ENCODE measurements at regions not wholly inside any gene's neighbourhood (a gene's known extent, or its start where the extent isn't known, plus 50 kb on each side); places are given as distances from the start of the nearest gene placed in this dataset.
"Not testable (repeated sequence)": the region's sequence is repeated elsewhere in the genome, so short reads cannot be mapped to it uniquely, and the experiment has no call there.

DNA sequence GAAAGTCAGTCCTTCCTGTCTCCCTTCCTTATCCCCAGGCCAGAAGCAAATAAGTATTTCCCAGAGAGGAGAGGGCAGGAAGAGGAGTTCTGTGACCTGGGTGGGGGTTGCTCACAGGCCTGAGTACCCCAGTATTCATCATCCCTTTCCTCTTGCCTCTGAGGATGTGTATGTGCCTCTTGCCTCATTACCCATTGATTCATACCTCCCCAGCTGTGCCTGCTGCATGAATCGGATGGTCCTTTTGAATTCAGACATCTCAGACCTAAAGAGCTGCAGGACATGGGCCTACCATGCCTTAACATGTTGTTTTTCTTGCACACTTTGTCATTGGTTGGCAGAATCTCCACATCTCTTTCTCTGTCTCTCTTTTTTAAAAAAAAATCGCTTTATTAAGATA is 112.8 kb upstream of the SHB start:
- DNase-seq, result no peak

GRCh38 chr9:38181232-38181631 is 112.2 kb upstream of the SHB start:
- no peak for DNase-seq

DNA sequence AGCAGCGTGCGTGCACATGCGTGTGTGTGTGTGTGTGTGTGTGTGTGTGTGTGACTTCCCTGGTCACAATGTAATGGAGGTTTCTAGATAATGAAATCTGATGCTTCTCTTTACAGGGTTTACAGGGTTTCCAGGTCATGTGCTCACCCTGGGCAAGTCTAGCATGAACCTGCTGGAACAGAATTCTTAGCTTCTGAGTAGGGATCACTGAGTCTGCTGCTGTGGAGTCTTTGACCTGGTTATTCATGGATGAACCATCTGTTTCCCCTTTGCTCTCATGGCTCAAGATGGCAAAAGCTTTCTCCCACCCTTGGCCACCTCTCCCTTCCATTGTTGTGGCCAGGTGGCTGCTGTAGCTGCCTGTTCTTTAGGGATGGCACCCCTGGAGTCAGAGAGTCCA is 111.6 kb upstream of the SHB start:
- DNase-seq, result no peak

DNA sequence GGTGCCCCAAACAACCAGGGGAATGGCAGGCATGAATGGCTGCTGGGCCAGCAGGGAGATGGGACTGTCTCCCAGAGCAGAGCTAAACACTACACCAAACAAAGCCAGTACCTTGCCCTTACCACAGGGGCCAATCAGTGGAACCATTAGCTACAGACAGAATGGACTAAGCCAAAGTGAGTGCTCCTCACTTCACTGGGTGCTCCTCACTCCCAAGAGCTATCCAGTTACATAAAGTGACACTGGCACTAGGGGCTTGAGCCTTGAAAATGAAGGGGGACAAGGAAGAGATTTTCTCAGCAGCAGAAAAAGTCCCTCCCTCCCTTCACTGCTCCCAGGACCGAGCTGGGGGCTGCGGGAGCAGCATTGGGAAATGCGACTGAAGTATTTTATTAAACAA is 110.9 kb upstream of the SHB start:
- no peak for DNase-seq

- no peak for DNase-seq
Measured at GRCh38 chr9:38178237-38178636, 109.2 kb upstream of the SHB start.

- no peak for DNase-seq
Measured at GRCh38 chr9:38177680-38178079, 108.7 kb upstream of the SHB start.

DNA sequence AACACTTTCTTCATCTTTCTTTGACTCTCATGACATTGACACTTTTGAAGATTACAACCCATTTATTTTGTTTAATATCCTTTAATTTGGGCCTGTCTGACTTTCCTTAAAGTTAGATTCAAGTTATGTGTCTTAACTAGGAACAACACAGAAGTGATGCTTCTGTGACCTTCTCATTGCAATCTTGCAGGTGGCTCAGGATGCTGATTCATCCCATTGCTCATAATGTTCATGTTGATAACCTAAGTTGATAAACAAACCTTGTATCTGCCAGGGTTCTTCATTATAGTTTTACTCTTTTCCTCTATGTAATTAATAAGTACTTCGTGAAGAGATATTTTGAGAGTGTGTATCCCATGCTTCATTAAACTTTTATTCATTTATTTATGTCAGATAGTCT is 107.2 kb upstream of the SHB start:
- no peak for DNase-seq

GRCh38 chr9:38175423-38175822 is 106.4 kb upstream of the SHB start:
- no peak for DNase-seq

- DNase-seq, result no peak
Measured at GRCh38 chr9:38172586-38172985, 103.6 kb upstream of the SHB start.

DNA sequence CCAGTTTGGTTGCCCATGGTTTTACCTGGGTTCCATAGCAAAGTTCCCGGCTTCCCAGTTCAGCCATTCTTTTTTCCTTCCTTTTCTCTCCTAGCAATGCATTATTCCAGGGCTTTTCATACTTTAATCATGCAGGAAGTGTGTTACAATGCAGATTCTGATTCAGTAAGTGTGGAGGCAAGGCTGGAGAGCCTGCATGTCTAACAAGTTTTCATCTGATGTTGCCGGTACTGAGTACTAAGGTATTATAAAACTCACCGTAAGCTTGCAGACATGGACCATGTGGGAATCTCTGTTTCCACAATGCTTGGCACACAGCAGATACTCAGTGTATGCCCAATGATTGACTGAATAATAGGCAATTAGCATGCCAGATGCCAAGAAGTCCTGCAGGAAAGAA is 102.9 kb upstream of the SHB start:
- no peak for DNase-seq

GRCh38 chr9:38171538-38171884 is 102.5 kb upstream of the SHB start:
- no peak for DNase-seq

- not testable (repeated sequence) for DNase-seq
Measured at GRCh38 chr9:38170763-38171537, 101.9 kb upstream of the SHB start.

GRCh38 chr9:38170155-38170554 is 101.1 kb upstream of the SHB start:
- not testable (repeated sequence) for DNase-seq

DNA sequence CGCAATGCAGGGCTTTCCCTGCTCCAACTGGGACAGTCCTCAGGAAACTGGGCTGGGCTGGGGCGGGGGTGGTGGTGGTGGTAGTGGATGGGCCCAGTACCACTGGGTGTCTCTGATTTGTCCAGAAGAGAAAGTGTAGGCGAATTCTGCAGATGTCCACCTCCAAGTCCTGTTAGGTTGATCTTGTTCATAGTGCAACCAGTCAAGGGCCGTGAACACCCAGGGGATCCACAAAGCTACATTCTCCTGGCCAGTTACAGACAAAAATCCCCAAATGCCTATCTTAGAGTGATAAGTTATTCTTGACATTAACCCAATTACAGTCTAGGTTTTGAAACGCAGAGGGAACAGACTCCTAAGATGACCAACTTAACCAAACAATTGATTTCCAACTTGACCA is 97.5 kb upstream of the SHB start:
- no peak for DNase-seq

- DNase-seq, result no peak
Measured at GRCh38 chr9:38164659-38165221, 95.7 kb upstream of the SHB start.

DNA sequence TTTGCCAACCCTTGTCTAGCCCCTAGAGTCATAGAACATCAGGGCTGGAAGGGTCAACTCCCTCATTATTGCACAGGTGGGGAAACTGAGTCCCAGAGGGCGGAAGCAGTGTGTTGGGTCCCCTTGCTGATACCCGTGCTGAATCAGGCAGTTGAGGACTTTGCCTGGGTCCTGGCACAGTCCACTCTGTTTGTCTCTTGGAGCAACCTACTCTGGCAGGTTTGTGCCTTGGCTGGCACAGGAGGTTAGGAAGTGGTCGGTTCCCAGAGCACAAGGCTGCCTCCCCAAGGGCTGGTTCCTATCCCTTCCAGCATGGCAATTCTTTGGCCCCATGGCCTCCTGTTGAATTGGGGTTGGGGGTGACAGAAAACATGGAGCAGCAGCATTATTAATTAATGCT is 94.5 kb upstream of the SHB start:
- DNase-seq, result no peak

DNA sequence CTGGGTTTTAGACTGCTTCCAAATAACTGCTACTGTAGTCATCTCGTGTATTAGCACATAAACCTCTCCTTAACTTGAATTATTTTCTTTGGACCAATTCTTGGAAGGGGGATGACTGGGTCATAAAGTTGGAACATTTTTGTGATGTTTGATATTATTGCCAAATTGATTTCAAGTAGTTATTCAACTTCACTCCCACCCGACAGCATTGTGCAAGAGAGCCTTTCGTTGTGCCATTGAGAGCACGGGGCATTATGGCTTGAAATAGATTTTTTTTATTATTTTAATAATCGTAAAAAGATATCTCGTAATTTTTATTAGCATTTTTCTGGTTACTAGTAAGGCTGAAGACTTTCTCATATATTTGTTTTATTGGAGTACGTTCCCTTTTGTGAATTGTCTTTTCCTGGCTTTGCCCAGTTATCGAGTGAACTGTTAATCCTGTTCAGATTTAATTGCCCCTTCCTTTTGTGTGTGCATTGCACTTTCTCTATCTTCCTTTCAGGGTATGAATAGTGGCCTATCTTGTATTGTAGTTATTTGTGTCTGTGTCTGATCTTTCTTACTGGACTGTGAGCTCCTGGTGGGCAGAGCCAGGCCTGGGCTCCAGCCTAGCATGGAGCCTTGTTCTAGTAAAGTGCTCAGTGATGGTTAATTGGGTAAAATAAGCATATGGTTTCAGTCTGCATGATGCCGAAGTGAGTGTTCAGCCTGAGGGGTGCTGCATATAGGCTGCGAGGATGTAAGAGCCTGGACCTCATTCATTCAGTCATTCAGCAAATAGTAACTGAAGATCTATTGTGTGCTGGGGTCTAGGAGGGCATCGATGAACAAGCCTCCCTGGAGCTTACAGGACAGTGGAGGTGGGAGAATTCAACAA is 93.5 kb upstream of the SHB start:
- no peak for DNase-seq

GRCh38 chr9:38160613-38161215 is 91.7 kb upstream of the SHB start:
- DNase-seq, result peak; percentile 52

DNA sequence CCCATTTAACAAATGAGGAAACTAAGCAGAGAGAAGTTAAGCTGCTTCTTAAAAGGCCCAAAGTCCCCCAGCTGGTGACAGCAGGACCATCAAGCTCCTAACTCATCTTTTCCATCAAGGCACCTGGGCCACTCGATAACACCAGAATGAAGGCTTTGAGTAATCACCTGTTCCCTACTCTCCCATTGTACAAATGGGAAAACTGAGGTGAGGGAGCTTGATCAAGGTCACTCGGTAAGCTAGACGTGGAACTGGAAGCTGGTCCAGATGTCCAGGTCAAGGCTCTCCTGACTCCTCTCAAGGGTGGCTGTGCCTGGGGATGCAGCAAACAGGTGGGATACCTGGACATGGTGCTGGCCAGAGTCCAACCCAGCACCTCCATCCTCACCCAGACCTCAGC is 90.6 kb upstream of the SHB start:
- no peak for DNase-seq

GRCh38 chr9:38158628-38159027 is 89.6 kb upstream of the SHB start:
- no peak for DNase-seq

DNA sequence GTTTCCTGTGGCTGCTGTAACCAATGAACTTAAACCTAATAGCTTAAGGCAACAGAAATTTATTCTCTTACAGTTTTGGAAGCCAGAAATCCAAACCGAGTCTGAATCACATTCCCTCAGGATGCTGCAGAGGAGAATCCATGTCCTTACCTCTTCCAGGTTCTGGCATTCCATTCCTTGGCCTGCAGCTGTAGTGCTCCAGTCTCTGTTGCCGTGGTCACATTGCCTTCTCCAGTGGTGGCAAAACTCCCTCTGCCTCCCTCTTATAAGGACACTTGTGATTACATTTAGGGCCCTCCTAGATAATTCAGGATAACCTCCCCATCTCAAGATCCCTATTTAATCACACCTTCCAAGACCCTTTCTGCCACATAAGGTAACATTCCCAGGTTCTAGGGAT is 88.7 kb upstream of the SHB start:
- no peak for DNase-seq

DNA sequence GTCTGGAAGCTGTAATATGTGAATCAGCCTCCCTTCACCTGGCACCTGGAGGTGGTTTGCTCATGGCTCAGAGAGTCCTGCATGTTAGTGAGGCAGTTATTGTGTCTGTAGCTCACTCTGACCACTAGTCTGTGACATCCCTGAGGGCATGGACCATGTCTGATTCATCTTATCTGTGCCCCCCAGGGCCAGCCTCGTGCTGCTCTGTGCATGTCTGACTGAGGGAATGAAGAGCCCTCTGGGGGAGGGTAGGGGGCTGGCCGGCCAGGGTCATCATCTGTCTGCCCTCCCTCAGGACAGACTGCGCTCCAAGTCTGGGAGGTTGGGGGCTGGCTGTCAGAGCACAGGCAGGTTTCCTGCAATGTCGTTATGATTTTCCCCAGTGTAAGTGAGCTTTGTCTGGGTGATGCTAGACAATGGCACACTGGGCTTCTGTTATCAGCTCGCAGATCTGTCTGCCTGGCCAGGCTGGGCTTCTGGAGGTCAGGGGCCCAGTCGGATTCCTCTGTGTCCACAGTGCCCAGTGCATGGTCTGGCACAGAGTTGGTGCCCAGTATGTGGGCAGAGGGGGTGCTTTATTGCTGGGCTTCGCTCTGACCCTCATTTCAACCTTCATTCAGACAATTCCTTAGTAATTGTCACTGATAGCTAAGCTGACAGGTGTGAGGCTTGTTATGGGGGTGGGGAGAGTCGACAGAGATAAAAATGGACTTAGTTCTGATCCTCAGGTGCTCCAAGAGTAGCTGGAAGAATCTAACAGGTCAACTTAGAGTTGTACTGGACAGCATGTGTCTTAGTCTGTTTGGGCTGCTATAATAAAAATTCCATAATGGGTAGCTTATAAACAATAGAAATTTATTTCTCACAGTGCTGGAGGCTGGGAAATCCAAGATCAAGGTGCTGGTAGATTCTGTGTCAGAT is 85.7 kb upstream of the SHB start:
- DNase-seq, result no peak

- no peak for DNase-seq
Measured at GRCh38 chr9:38153910-38154291, 84.9 kb upstream of the SHB start.

Measured in NCI-H1694 (cell line).